SK-MEL-5 (cell line): ENCODE measurements at regions not wholly inside any gene's neighbourhood (a gene's known extent, or its start where the extent isn't known, plus 50 kb on each side); places are given as distances from the start of the nearest gene placed in this dataset.
A peak's percentile ranks its signal among the peaks of the same experiment; 100 is the strongest.

ENCODE experiments used
- DNase-seq: peaks from one replicate; pipeline ENCODE4 v3.0.0-alpha.2; 2016; ENCODE audit warnings: low read depth, low spot score
- in situ Hi-C: cut with HindIII; loops from 2 replicates; pipeline ENCODE4 v1.10.0; 2016; ENCODE audit warnings: low sequenced_read_pairs, high pct_unique_total_duplicates, low pct_unique_long_range_greater_than_20kb

GRCh38 chr9:127553793-127554192, 58.3 kb upstream of the STXBP1 start:
- in situ Hi-C loops, result no loop called here
- DNase-seq, result no peak

- in situ Hi-C loops, result no loop called here
- DNase-seq, result peak; percentile 46
These were observed 56.9 kb upstream of the STXBP1 start for GRCh38 chr9:127554966-127555839.

- in situ Hi-C loops, result no loop called here
- DNase-seq, result peak; percentile 97
These were observed 55.9 kb upstream of the STXBP1 start for GRCh38 chr9:127555840-127556820.

- no peak for DNase-seq
- in situ Hi-C loops, result no loop called here
These were observed 55.2 kb upstream of the STXBP1 start for GRCh38 chr9:127556871-127557270.

GRCh38 chr9:127557466-127557869, 54.6 kb upstream of the STXBP1 start:
- in situ Hi-C loops, result no loop called here
- peak; percentile 67 for DNase-seq

GRCh38 chr9:127557998-127558546, 54.0 kb upstream of the STXBP1 start:
- in situ Hi-C loops, result no loop called here
- peak; percentile 34 for DNase-seq

GRCh38 chr9:127558581-127559246, 53.4 kb upstream of the STXBP1 start:
- DNase-seq, result no peak
- in situ Hi-C loops, result no loop called here

GRCh38 chr9:127559247-127559680, 52.8 kb upstream of the STXBP1 start:
- in situ Hi-C loops, result no loop called here
- DNase-seq, result no peak

- peak; percentile 92 for DNase-seq
- in situ Hi-C loops, result no loop called here
These were observed 50.4 kb upstream of the STXBP1 start for GRCh38 chr9:127561491-127562278.
